ENCODE measurements at regions not wholly inside any gene's neighbourhood (a gene's known extent, or its start where the extent isn't known, plus 50 kb on each side); places are given as distances from the start of the nearest gene placed in this dataset.
A peak's percentile ranks its signal among the peaks of the same experiment; 100 is the strongest.

GRCh38 chr7:153245809-153246208 lies 486.3 kb downstream of the ACTR3B start:
- no peak for DNase-seq

DNA sequence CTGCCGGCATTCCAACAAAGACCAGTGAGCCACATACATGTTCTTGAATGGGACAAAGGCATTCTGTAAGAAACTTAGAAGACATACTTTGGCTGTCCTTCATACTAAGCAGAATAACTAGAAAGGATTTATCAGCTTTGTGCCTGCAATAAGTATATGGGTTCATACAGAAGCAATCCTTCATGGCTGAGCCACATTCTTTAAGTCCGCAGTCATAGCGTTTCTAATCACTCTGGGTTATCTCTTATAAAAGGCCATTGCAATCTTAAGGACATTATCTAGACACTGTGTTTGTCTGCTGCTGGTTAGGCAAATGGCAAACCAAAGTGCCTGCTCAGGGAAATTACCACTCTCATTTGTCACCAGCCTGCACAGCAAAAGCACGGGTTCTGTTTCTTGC lies 488.4 kb downstream of the ACTR3B start:
- DNase-seq, result no peak

DNA sequence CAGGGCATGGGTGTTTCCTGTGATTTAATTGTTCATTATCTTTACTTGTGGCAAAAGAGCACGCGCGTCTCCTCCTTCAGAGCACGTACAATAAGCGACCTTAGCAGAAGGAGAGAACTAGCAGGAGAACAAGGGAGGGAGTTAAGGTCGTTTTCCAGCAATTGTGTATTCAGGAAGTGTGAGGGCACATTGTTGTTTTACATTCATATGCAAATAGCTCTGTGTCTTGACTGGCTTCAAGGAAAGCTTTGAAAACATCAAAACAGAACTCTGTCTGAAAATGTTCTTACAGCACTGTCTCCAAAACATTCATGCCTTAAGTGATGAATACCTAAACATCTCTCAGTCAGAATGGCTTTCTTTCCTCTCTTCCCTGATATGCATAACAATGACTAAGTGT lies 499.1 kb downstream of the ACTR3B start:
- DNase-seq, result no peak

DNA sequence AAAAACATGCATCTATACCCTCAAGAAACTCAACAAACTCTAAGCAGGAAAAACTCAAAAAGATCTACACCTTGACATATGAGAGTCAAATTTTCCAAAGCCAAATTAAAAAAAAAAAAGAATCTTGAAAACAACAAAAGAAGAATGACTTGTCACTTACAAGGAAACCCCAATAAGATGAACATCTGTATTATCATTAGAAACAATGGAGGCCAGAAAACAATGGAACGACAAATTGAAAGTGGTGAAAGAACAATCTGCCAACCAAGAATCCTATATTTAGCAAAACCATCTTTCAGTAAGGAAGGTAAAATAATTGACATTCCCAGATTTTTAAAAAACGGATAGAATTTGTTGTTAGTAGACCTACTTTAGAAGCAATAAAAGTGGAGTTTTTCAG lies 516.8 kb downstream of the ACTR3B start:
- no peak for DNase-seq

DNA sequence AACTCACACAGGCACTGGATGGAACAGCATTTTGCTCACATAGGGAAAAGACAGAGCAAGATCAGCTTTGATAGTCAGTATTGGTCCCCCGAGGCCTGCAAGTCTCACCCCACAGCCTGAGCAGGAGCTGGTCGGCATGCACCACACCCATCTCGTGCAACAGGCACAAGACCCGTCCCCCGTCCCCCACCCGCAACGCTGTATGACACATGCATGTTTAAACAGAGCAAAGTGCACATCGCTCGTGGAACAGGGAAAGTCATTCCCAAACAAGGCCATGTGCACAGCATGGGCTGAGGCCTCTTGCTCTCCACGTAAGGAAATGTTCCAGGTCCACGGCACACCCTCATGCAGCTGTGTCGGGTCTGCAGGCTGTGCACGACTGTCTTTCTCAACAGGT lies 527.2 kb downstream of the ACTR3B start:
- DNase-seq, result no peak

DNA sequence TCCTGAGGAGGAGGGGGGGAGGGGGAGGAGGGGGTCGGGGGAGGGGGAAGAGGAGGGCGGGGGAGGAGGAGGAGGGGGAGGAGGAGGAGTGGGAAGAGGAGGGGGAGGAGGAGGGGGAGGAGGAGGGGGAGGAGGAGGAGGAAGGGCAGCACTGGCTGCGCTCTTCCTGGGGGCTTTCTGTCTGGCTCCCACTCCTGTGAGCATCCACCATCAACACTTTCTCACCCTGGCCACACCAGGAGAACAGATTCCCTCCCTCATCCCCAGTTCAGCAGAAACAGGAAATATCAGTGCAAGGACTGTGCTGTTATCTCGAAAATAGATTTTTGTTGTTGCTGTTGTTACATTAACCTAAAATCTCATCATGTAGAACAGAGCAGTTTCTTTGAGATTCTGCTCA lies 530.5 kb downstream of the ACTR3B start:
- no peak for DNase-seq

GRCh38 chr7:153297141-153297540 lies 537.6 kb downstream of the ACTR3B start:
- DNase-seq, result no peak

DNA sequence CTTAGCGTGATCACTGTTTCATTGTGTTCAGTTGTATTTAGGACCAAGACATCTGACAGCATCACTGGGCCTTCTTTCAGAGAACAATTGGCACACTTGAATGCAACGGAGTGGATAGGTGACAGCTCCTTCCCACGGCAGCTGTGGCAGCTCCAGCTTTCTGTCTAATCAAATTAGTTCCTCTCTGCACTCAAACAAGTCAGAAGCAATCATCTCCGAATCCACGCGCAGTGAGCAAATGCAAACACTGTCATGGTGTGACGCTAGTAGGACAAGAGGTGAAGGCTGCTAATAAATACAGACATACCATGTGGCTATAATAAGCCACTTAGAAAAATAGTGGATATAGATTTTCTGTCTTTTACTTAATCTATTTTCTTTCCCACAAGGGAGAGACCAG lies 542.4 kb downstream of the ACTR3B start:
- no peak for DNase-seq

DNA sequence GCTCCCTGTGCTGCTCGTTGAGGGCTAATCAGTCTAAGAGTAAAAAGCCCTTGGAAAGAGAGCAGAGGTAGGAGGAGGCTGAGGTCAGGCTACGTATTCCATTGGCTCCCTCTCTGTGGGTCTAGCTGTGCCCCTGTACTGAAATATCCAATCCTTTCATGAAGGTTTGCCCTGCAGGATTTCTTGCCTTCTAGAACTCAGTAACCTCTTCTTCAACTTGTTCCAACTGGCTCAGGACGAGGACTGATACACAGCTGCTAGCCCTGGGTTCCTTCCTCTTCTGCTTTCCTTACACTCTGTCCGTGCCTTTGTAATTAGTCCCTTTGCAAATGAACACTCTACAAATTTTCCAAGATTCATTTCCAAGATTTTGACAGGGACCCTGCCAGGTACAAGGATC lies 560.5 kb downstream of the ACTR3B start:
- DNase-seq, result no peak

- DNase-seq, result no peak
Measured at GRCh38 chr7:153320681-153321080, 561.1 kb downstream of the ACTR3B start.

GRCh38 chr7:153322991-153323390 lies 563.4 kb downstream of the ACTR3B start:
- DNase-seq, result no peak

GRCh38 chr7:153324094-153324493 lies 564.5 kb downstream of the ACTR3B start:
- no peak for DNase-seq

GRCh38 chr7:153327683-153328082 lies 568.1 kb downstream of the ACTR3B start:
- no peak for DNase-seq

GRCh38 chr7:153331427-153331826 lies 571.9 kb downstream of the ACTR3B start:
- DNase-seq, result no peak

DNA sequence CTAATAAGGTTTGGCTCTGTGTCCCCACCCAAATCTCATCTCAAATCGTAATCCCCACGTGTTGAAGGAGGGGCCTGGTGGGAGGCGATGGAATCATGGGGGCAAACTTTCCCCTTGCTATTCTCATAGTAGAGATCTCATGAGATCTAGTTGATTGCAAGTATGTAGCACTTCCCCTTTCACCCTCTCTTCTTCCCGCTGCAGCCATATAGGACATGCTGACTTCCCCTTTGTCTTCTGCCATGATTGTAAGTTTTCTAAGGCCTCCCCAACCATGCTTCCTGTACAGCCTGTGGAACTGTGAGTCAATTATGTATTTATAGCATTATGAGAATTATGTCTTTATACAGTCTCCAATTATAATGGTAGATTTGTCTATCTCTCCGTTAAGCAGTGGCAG lies 594.5 kb downstream of the ACTR3B start:
- no peak for DNase-seq

GRCh38 chr7:153370092-153370491 lies 610.5 kb downstream of the ACTR3B start:
- no peak for DNase-seq

DNA sequence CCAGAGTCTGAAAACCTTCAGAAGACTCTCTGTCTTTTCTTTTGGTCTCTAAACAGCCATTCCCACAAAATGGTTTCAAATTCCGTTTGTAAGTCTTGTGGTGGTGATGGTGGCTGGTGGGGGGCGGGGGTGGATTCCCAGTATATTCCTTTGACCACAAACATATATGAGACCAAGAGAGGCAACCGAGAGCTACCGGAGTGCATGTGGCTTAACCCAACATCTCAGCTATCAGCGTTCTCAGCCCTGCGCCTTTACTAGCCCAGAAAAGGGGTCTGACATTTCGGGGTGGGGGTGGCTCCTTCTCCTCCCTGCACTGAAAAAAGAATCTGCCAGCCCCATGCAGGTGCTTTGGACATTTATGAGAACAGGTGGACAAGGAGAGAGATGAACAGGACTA lies 621.1 kb downstream of the ACTR3B start:
- DNase-seq, result no peak

DNA sequence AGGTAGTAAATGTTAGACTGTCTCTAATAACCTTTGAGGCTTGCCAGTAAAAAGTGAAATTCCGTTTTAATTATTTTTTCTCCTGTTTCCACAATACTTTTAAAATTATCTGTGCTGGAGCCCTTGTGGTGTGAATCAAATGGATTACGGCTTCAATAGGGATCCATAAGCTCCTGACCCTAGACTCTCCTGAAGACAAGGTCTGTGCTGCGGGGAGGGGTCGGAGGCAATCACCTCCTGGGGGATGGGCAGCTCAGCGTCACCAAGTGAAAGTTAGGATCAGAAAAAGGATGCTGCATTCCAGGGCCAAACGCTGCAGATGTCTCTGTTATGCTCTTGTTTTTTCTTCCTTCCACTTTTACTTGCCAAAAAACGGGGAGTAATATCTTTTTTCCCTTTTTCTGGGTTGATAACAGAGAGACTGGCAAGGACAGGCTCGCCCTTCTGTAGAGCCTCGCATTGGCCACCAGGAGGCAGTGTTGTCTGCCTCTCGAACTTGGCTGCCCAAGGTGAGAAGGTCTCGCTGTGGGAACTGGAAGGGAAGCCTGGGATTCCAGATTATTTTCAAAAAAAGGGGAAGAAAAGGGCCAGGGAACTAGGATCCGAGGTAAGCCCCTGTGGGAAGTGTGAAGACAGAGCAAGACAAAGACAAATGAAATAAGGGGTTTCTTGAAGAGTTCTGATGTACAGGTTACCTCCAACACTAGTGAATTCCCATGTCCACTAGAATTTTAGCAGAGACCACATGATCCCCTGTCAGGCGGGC lies 621.9 kb downstream of the ACTR3B start:
- peak; percentile 11 for DNase-seq

DNA sequence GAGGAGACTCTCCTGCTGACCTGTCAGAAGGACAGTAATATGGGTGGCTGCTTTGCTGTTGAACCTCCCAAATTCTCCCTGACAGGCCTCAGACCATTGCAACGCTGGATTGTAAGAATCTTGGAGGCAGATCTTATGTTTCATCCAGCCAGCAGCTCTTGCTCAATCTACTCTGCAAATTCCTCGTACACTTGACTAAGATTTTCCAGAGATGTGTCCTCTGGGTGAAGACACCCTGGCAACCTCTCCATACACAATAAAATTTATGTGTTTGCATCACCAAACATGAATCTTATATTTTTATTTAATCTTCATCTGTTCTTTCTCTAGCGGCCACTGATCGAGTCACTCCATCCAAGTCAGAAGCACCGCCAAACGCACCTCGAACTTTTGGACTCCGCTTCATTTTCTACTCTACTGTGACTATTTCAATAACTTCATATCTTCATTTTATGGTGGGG lies 623.1 kb downstream of the ACTR3B start:
- no peak for DNase-seq

- DNase-seq, result no peak
Measured at GRCh38 chr7:153383781-153384180, 624.2 kb downstream of the ACTR3B start.

GRCh38 chr7:153385502-153385901 lies 626.0 kb downstream of the ACTR3B start:
- no peak for DNase-seq

- DNase-seq, result no peak
Measured at GRCh38 chr7:153386556-153386955, 627.0 kb downstream of the ACTR3B start.

GRCh38 chr7:153388611-153389010 lies 629.1 kb downstream of the ACTR3B start:
- no peak for DNase-seq

DNA sequence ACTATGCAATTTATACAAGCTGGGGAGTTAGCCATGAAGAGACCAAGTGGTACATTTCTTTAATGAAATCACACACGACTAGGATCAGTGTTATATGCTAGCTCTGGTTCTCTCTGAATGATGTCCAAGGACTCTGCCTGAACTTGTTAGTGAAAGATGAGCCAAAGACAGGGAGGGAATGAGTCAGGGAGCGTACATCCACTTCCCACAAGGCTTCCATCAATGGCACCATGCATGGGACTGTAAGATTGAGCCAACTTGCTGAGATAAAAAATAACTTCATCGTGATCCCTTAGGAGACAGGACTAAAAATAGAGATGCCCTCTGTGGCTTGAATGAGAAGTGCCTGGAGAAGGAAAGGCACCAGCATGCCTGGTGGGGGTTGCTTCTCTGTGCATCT lies 629.7 kb downstream of the ACTR3B start:
- DNase-seq, result no peak

DNA sequence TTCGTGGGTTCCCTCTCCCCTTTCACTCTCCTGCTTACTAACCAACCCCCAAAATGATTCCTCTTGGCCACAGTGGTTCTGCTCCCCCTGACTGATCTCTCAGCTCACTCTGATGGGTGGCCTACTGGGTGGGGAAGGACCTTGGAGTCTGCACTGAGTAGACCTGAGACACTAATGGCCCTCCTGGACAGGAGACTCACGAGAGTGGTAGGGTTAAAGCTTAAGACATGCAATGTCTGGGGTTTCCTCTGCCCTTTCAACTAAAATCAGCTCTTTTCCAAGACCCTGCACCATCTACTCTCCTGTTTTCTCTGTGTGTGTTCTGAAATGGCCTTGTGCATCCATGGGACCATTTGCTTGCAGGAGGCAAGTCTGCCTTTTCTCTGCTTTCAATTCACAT lies 631.4 kb downstream of the ACTR3B start:
- no peak for DNase-seq
